ENCODE measurements at regions not wholly inside any gene's neighbourhood (a gene's known extent, or its start where the extent isn't known, plus 50 kb on each side); places are given as distances from the start of the nearest gene placed in this dataset.

GRCh38 chr15:31839388-31839787 lies 190.9 kb upstream of the CHRNA7 start:
- no peak for TF ChIP-seq CTCF (IDR thresholded peaks at IDR 0.05)
- TF ChIP-seq POLR2A (IDR thresholded peaks at IDR 0.05): no peak

All from right lobe of liver (tissue), 4 donors.